ENCODE measurements at regions not wholly inside any gene's neighbourhood (a gene's known extent, or its start where the extent isn't known, plus 50 kb on each side); places are given as distances from the start of the nearest gene placed in this dataset.

- Mint-ChIP-seq H3K27me3 (peaks cover 0 to 4% of the 10 kb centered on the region in 2 donors), H3K4me1 (no peaks in the 10 kb centered on the region), H3K4me3 (no peak overlapping the region), H3K9me3 (peaks cover 0 to 2% (median 0%) of the 10 kb centered on the region in 5 donors), H3K27ac (no peak overlapping the region), H3K36me3 (no peaks in the 10 kb centered on the region)
- POLR2A ChIA-PET, result no interaction called here
- Histone ChIP-seq H3K4me1 (ENCODE audit: insufficient read depth, low read length) (no peaks in the 10 kb centered on the region), H3K27me3 (ENCODE audit: insufficient read depth, low read length, poor library complexity, severe bottlenecking) (no peaks in the 10 kb centered on the region), H3K27ac (ENCODE audit: low read depth, low read length) (no peak overlapping the region), H3K36me3 (ENCODE audit: insufficient read depth, low read length) (no peaks in the 10 kb centered on the region), H3K9me3 (ENCODE audit: low read length) (no peaks in the 10 kb centered on the region), H3K4me3 (ENCODE audit: low read length) (no peak overlapping the region)
- no peak for DNase-seq
- CTCF ChIA-PET, result no interaction called here
Measured at GRCh38 chr2:118613737-118614136, 233.7 kb downstream of the EN1 start.

DNA sequence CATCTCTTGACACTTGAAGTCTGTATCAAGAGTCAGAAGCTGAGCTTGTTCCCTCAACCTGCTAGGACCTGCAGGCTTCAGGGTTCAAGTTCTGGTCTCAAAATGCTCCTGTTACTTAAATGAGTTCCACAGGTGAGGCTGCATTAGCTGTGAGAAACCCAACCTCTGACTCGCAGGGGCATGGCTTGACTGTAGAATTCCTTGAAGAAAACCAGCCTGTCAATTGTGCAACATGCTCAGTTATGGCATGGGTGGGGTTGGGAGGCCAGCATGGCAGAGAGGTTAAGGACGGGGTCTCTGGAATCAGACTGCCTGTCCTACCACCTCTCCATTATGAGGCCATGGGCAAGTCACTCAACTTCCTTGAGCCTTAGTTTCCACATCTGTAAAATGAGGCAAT lies 235.8 kb downstream of the EN1 start:
- H3K36me3 Mint-ChIP-seq, result no peaks in the 10 kb centered on the region
- peaks cover 0 to 2% (median 0%) of the 10 kb centered on the region in 5 donors for H3K9me3 Mint-ChIP-seq
- H3K4me3 Mint-ChIP-seq, result no peak overlapping the region
- H3K27ac Mint-ChIP-seq, result no peak overlapping the region
- H3K4me1 ChIP-seq (ENCODE audit: insufficient read depth, low read length), result no peaks in the 10 kb centered on the region
- H3K4me1 Mint-ChIP-seq, result no peaks in the 10 kb centered on the region
- no peaks in the 10 kb centered on the region for H3K36me3 ChIP-seq (ENCODE audit: insufficient read depth, low read length)
- no peak overlapping the region for H3K4me3 ChIP-seq (ENCODE audit: low read length)
- DNase-seq, result no peak
- H3K27me3 Mint-ChIP-seq, result peaks cover 0 to 2% of the 10 kb centered on the region in 2 donors
- H3K9me3 ChIP-seq (ENCODE audit: low read length), result no peaks in the 10 kb centered on the region
- CTCF ChIA-PET, result no interaction called here
- H3K27me3 ChIP-seq (ENCODE audit: insufficient read depth, low read length, poor library complexity, severe bottlenecking), result no peaks in the 10 kb centered on the region
- POLR2A ChIA-PET, result no interaction called here
- no peak overlapping the region for H3K27ac ChIP-seq (ENCODE audit: low read depth, low read length)

DNA sequence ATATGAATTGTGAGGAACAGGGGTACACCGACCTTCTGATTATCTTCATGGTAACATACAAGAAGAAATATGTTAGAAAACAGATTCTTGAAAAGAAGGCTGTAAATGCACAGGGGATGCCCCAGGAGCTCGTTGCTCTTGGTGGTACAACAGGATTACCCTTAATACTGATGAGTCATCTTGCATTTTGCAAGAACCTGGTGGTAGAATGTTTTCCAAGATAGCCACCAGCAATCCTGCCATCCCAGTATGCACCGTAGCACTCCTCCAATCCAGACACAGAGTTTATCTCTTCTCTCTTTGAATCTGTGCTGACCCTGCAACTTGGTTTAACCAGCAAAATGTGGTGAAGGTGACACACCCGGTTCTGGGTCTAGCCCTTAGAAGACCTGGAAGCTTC lies 238.3 kb downstream of the EN1 start:
- H3K27me3 Mint-ChIP-seq, result no peaks in the 10 kb centered on the region
- no peak overlapping the region for H3K4me3 Mint-ChIP-seq
- H3K27me3 ChIP-seq (ENCODE audit: insufficient read depth, low read length, poor library complexity, severe bottlenecking), result no peaks in the 10 kb centered on the region

DNA sequence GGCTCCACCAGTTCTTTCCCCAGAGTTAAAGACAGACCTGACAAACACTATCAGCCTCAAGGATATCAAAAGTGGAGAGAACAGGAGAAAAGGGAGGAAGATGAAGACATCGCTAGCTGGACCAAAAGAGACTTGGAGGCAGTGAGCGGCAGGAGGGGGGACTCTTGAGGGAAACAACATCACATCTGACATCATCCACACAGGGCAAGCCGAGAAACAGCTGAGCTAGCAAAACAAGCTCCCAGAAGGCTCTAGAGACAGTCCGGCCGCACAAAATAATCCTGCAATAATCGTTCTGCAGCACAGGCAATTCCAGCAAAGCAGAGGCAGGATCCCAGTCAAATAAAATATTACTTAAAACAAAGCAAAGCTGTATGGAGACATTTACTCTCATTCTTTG lies 239.8 kb downstream of the EN1 start:
- ChIA-PET CTCF (no interaction called here), POLR2A (no interaction called here)

More for the DNA sequence above, 238.3 kb downstream of the EN1 start:
- POLR2A ChIA-PET, result no interaction called here
- Mint-ChIP-seq H3K36me3 (no peaks in the 10 kb centered on the region), H3K9me3 (no peaks in the 10 kb centered on the region), H3K4me1 (no peaks in the 10 kb centered on the region), H3K27ac (no peak overlapping the region)
- Histone ChIP-seq H3K36me3 (ENCODE audit: insufficient read depth, low read length) (no peaks in the 10 kb centered on the region), H3K4me1 (ENCODE audit: insufficient read depth, low read length) (no peaks in the 10 kb centered on the region), H3K4me3 (ENCODE audit: low read length) (no peak overlapping the region), H3K9me3 (ENCODE audit: low read length) (no peaks in the 10 kb centered on the region), H3K27ac (ENCODE audit: low read depth, low read length) (no peak overlapping the region)
- CTCF ChIA-PET, result no interaction called here
- DNase-seq, result no peak

DNA sequence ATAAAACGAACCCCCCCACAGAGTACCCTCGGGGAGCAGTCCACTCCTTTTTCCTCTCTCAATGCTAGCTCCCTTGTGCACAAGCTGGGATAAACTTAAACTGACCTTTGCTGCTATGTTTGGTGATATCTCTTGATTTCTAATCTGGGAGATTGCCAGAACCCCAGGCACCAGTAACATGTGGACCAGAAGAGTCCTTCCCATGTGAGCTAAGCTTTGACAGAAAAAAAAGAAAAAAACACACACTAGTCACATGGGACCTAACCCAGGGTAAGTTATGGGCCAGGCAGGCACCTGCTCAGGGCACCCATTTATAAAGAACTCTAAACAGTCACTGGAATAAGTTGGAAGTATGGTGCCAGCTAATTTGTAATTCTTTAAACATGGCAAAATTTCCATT lies 242.6 kb downstream of the EN1 start:
- DNase-seq, result no peak
- Mint-ChIP-seq H3K27me3 (no peaks in the 10 kb centered on the region), H3K36me3 (no peaks in the 10 kb centered on the region), H3K4me1 (no peaks in the 10 kb centered on the region), H3K27ac (no peak overlapping the region), H3K4me3 (no peak overlapping the region), H3K9me3 (peaks cover 0 to 4% (median 0%) of the 10 kb centered on the region in 5 donors)
- no peaks in the 10 kb centered on the region for H3K4me1 ChIP-seq (ENCODE audit: insufficient read depth, low read length)
- ChIA-PET POLR2A (no interaction called here), CTCF (no interaction called here)
- no peaks in the 10 kb centered on the region for H3K27me3 ChIP-seq (ENCODE audit: insufficient read depth, low read length, poor library complexity, severe bottlenecking)
- no peaks in the 10 kb centered on the region for H3K36me3 ChIP-seq (ENCODE audit: insufficient read depth, low read length)
- no peak overlapping the region for H3K4me3 ChIP-seq (ENCODE audit: low read length)
- H3K9me3 ChIP-seq (ENCODE audit: low read length), result no peaks in the 10 kb centered on the region
- no peak overlapping the region for H3K27ac ChIP-seq (ENCODE audit: low read depth, low read length)

More for the DNA sequence above, 239.8 kb downstream of the EN1 start:
- Histone ChIP-seq H3K27ac (ENCODE audit: low read depth, low read length) (no peak overlapping the region), H3K4me1 (ENCODE audit: insufficient read depth, low read length) (no peaks in the 10 kb centered on the region), H3K9me3 (ENCODE audit: low read length) (no peaks in the 10 kb centered on the region), H3K36me3 (ENCODE audit: insufficient read depth, low read length) (no peaks in the 10 kb centered on the region), H3K27me3 (ENCODE audit: insufficient read depth, low read length, poor library complexity, severe bottlenecking) (no peaks in the 10 kb centered on the region), H3K4me3 (ENCODE audit: low read length) (no peak overlapping the region)
- H3K9me3 Mint-ChIP-seq, result no peaks in the 10 kb centered on the region
- H3K27ac Mint-ChIP-seq, result no peak overlapping the region
- DNase-seq, result no peak
- H3K27me3 Mint-ChIP-seq, result no peaks in the 10 kb centered on the region
- H3K4me1 Mint-ChIP-seq, result no peaks in the 10 kb centered on the region
- H3K4me3 Mint-ChIP-seq, result no peak overlapping the region
- H3K36me3 Mint-ChIP-seq, result no peaks in the 10 kb centered on the region

DNA sequence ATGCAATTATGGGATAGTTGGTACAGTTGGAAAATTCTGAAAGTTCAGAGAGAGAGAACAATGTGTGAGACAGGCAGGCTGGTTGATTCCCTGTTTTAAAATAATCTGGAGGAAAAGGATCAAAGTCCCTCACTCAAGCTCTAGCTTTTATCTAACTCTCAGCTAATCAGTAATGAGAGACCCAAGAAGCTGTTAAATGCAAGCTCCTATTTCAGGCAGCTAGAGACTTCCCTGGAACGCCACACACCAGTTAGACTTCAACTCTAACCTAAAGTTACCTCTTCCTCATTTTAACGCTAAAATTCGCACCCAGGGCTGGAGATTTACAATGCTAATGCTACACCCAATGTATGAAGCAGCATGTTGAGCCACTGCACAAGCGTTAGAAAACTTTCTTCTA lies 243.1 kb downstream of the EN1 start:
- H3K4me3 ChIP-seq (ENCODE audit: low read length), result no peak overlapping the region
- DNase-seq, result no peak
- no peaks in the 10 kb centered on the region for H3K4me1 Mint-ChIP-seq
- CTCF ChIA-PET, result no interaction called here
- H3K9me3 ChIP-seq (ENCODE audit: low read length), result no peaks in the 10 kb centered on the region
- H3K27ac Mint-ChIP-seq, result no peak overlapping the region
- no peaks in the 10 kb centered on the region for H3K4me1 ChIP-seq (ENCODE audit: insufficient read depth, low read length)
- no peak overlapping the region for H3K27ac ChIP-seq (ENCODE audit: low read depth, low read length)
- H3K27me3 Mint-ChIP-seq, result no peaks in the 10 kb centered on the region
- peaks cover 0 to 4% (median 1%) of the 10 kb centered on the region in 5 donors for H3K9me3 Mint-ChIP-seq
- no peak overlapping the region for H3K4me3 Mint-ChIP-seq
- no peaks in the 10 kb centered on the region for H3K36me3 Mint-ChIP-seq
- H3K36me3 ChIP-seq (ENCODE audit: insufficient read depth, low read length), result no peaks in the 10 kb centered on the region
- no peaks in the 10 kb centered on the region for H3K27me3 ChIP-seq (ENCODE audit: insufficient read depth, low read length, poor library complexity, severe bottlenecking)
- POLR2A ChIA-PET, result no interaction called here

- CTCF ChIA-PET, result no interaction called here
- Mint-ChIP-seq H3K9me3 (peaks cover 0 to 4% (median 3%) of the 10 kb centered on the region in 5 donors), H3K27ac (no peak overlapping the region), H3K36me3 (no peaks in the 10 kb centered on the region), H3K4me3 (no peak overlapping the region), H3K4me1 (no peaks in the 10 kb centered on the region), H3K27me3 (no peaks in the 10 kb centered on the region)
- no peaks in the 10 kb centered on the region for H3K9me3 ChIP-seq (ENCODE audit: low read length)
- no peak for DNase-seq
- H3K4me1 ChIP-seq (ENCODE audit: insufficient read depth, low read length), result no peaks in the 10 kb centered on the region
- H3K27ac ChIP-seq (ENCODE audit: low read depth, low read length), result no peak overlapping the region
- POLR2A ChIA-PET, result no interaction called here
- no peak overlapping the region for H3K4me3 ChIP-seq (ENCODE audit: low read length)
- no peaks in the 10 kb centered on the region for H3K27me3 ChIP-seq (ENCODE audit: insufficient read depth, low read length, poor library complexity, severe bottlenecking)
- H3K36me3 ChIP-seq (ENCODE audit: insufficient read depth, low read length), result no peaks in the 10 kb centered on the region
Measured at GRCh38 chr2:118599141-118599540, 248.3 kb downstream of the EN1 start.

GRCh38 chr2:118596620-118597019 lies 250.8 kb downstream of the EN1 start:
- ChIA-PET POLR2A (no interaction called here), CTCF (no interaction called here)
- DNase-seq, result no peak
- Mint-ChIP-seq H3K27me3 (no peaks in the 10 kb centered on the region), H3K4me3 (no peak overlapping the region), H3K4me1 (no peaks in the 10 kb centered on the region), H3K27ac (no peak overlapping the region), H3K9me3 (peaks cover 0 to 5% (median 4%) of the 10 kb centered on the region in 5 donors), H3K36me3 (no peaks in the 10 kb centered on the region)
- H3K9me3 ChIP-seq (ENCODE audit: low read length), result no peaks in the 10 kb centered on the region
- H3K27ac ChIP-seq (ENCODE audit: low read depth, low read length), result no peak overlapping the region
- no peaks in the 10 kb centered on the region for H3K4me1 ChIP-seq (ENCODE audit: insufficient read depth, low read length)
- H3K4me3 ChIP-seq (ENCODE audit: low read length), result no peak overlapping the region
- H3K27me3 ChIP-seq (ENCODE audit: insufficient read depth, low read length, poor library complexity, severe bottlenecking), result no peaks in the 10 kb centered on the region
- no peaks in the 10 kb centered on the region for H3K36me3 ChIP-seq (ENCODE audit: insufficient read depth, low read length)

DNA sequence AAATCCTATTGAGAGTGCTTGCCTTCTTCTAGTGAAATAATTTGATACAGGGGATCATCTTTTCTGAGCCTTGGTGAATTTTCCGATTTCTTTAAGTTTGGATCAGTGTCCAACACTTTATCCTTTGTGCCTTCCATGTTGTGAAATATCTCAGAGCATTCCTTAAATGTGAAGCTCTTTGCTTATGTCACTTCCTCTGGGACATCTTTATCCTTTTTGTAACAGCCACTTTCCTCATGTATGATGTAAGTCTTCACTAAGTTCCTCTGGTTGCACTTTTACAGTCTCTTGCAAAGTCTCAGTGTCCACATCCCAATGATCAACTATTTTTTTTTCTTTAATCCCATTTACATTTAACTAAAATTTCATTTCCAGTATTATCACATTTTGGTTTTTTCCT lies 254.2 kb downstream of the EN1 start:
- no peak overlapping the region for H3K4me3 ChIP-seq (ENCODE audit: low read length)
- no peaks in the 10 kb centered on the region for H3K36me3 ChIP-seq (ENCODE audit: insufficient read depth, low read length)
- ChIA-PET POLR2A (no interaction called here), CTCF (no interaction called here)
- Mint-ChIP-seq H3K36me3 (no peaks in the 10 kb centered on the region), H3K27ac (no peak overlapping the region), H3K27me3 (no peaks in the 10 kb centered on the region), H3K4me1 (no peaks in the 10 kb centered on the region), H3K4me3 (no peak overlapping the region), H3K9me3 (peaks cover 0 to 6% (median 0%) of the 10 kb centered on the region in 5 donors)
- H3K27ac ChIP-seq (ENCODE audit: low read depth, low read length), result no peak overlapping the region
- DNase-seq, result no peak
- no peaks in the 10 kb centered on the region for H3K9me3 ChIP-seq (ENCODE audit: low read length)
- no peaks in the 10 kb centered on the region for H3K27me3 ChIP-seq (ENCODE audit: insufficient read depth, low read length, poor library complexity, severe bottlenecking)
- no peaks in the 10 kb centered on the region for H3K4me1 ChIP-seq (ENCODE audit: insufficient read depth, low read length)
